ENCODE measurements at regions not wholly inside any gene's neighbourhood (a gene's known extent, or its start where the extent isn't known, plus 50 kb on each side); places are given as distances from the start of the nearest gene placed in this dataset.

DNA sequence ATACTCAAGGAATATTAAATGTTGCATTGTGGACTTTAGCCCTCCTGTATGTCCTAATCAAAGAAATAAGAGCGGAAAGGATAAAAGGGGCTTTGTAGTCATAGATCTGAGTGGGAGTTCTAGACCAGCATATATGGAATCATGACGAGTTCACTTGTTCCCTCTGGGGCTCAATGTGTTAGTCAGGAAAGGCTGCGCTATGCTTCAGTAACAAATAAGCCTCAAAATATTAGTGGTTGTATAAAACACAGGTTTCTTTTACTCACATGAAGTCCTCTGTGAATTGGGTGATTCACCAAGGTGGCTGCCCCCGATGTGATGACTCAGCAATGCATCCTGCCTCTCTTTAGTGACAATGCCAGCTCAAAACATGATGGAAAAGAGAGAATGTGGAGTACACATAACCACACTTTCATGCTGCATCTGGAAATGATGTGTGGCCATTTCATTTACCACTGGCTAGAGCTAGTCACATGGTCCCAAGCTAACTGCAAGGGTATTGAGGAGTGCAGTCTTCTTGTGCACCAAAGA is 63.3 kb upstream of the IRX5 start:
- Histone ChIP-seq H3K9me3 (ENCODE audit: severe bottlenecking) (peaks cover 2% of the 10 kb centered on the region), H3K27ac (no peak overlapping the region), H3K36me3 (no peaks in the 10 kb centered on the region), H3K27me3 (ENCODE audit: insufficient read depth, low read depth, severe bottlenecking) (no peaks in the 10 kb centered on the region), H3K4me3 (ENCODE audit: low read depth, low read length) (no peak overlapping the region)
- no peak for DNase-seq
- TF ChIP-seq, protein P1, sequence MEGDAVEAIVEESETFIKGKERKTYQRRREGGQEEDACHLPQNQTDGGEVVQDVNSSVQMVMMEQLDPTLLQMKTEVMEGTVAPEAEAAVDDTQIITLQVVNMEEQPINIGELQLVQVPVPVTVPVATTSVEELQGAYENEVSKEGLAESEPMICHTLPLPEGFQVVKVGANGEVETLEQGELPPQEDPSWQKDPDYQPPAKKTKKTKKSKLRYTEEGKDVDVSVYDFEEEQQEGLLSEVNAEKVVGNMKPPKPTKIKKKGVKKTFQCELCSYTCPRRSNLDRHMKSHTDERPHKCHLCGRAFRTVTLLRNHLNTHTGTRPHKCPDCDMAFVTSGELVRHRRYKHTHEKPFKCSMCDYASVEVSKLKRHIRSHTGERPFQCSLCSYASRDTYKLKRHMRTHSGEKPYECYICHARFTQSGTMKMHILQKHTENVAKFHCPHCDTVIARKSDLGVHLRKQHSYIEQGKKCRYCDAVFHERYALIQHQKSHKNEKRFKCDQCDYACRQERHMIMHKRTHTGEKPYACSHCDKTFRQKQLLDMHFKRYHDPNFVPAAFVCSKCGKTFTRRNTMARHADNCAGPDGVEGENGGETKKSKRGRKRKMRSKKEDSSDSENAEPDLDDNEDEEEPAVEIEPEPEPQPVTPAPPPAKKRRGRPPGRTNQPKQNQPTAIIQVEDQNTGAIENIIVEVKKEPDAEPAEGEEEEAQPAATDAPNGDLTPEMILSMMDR (IDR thresholded peaks at IDR 0.05; ENCODE audit: low read depth, low read length) = no peak

DNA sequence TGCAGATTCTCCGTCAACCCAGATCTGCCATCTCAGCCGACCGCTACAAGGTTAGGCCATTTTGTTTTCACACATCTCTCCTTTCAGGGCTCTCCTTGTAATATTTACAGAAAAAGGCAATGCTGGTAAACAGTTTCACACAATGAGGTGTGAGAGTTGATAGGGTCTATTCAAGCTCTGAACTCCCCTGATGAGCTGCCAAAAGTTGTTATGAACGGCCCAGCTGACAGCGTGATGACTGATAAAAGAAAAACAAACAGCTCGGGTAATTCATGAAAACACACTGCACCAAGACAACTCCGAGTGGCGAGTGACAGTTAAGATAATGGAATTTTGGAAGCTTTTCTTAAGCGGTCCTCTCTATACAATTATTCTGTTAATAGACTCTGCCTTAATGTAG is 68.1 kb upstream of the IRX5 start:
- H3K4me3 ChIP-seq (ENCODE audit: low read depth, low read length) = no peak overlapping the region
- TF ChIP-seq, protein P1 (IDR thresholded peaks at IDR 0.05; ENCODE audit: low read depth, low read length) = no peak
- no peak for DNase-seq
- H3K27me3 ChIP-seq (ENCODE audit: insufficient read depth, low read depth, severe bottlenecking) = no peaks in the 10 kb centered on the region
- H3K27ac ChIP-seq = no peak overlapping the region
- no peaks in the 10 kb centered on the region for H3K36me3 ChIP-seq
- H3K9me3 ChIP-seq (ENCODE audit: severe bottlenecking) = peaks cover 2% of the 10 kb centered on the region

DNA sequence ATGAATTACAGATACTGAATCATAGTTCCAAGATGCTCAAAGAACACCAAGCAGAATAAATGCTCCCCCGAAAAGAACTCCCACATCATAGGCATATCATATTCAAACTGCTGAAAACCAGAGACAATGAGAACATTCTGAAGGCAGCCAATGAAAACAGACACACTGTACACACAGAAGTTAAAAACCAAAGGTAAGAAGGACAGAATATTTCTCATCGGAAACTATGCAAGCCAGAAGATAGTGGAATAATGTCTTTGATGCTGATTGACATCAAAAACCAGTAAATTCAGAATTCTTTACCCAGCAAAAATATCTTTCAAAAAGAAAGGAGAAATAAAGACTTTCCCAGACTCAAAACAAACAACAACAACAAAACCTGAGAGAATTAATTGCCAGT is 73.8 kb upstream of the IRX5 start:
- Histone ChIP-seq H3K27ac (no peak overlapping the region), H3K27me3 (ENCODE audit: insufficient read depth, low read depth, severe bottlenecking) (no peaks in the 10 kb centered on the region), H3K36me3 (no peaks in the 10 kb centered on the region), H3K9me3 (ENCODE audit: severe bottlenecking) (peaks cover 5% of the 10 kb centered on the region), H3K4me3 (ENCODE audit: low read depth, low read length) (no peak overlapping the region)
- TF ChIP-seq, protein P1 (IDR thresholded peaks at IDR 0.05; ENCODE audit: low read depth, low read length) = no peak
- DNase-seq = no peak

DNA sequence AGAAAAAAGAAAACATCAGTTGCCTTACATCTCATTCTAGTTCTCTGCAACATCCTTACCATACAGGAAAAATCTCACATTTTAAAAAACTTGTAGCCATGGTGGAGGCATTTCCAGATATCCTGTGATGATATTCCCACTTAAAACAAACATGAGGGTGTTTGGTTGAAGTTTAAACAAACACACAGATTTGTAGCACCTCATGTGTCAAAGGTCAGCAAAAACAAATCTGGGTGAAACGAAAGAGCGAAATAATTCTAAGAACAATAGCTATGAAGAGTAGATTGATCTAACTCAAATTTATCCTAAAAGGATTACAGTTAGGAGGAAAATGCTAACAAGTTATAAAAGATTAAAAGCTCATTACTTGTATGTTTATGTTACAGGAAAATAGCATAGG is 83.1 kb upstream of the IRX5 start:
- Histone ChIP-seq H3K9me3 (ENCODE audit: severe bottlenecking) (no peaks in the 10 kb centered on the region), H3K36me3 (no peaks in the 10 kb centered on the region), H3K27ac (no peak overlapping the region), H3K27me3 (ENCODE audit: insufficient read depth, low read depth, severe bottlenecking) (no peaks in the 10 kb centered on the region), H3K4me3 (ENCODE audit: low read depth, low read length) (no peak overlapping the region)
- TF ChIP-seq, protein P1 (IDR thresholded peaks at IDR 0.05; ENCODE audit: low read depth, low read length) = no peak
- DNase-seq = no peak

DNA sequence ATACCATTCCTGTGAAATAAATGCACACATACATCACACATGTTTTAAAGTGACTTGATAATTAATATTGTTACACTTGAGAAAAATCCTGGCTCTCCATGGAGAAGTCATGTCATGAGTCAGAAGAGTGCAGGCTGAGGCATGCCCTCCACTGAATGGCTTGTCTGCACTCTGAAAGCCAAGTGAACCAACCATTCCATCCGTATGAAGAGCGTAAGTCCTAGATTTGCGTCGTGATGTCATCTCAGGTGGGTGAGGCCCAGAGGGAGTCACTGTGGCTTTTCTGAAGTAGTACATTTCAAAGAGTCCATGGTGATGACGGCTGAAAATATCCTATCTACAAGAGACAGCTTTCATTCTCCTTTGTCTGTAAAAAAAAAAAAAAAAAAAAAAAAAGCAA is 83.5 kb upstream of the IRX5 start:
- no peak overlapping the region for H3K4me3 ChIP-seq (ENCODE audit: low read depth, low read length)
- no peaks in the 10 kb centered on the region for H3K36me3 ChIP-seq
- TF ChIP-seq, protein P1 (IDR thresholded peaks at IDR 0.05; ENCODE audit: low read depth, low read length) = no peak
- H3K9me3 ChIP-seq (ENCODE audit: severe bottlenecking) = no peaks in the 10 kb centered on the region
- no peak overlapping the region for H3K27ac ChIP-seq
- DNase-seq = no peak
- no peaks in the 10 kb centered on the region for H3K27me3 ChIP-seq (ENCODE audit: insufficient read depth, low read depth, severe bottlenecking)

DNA sequence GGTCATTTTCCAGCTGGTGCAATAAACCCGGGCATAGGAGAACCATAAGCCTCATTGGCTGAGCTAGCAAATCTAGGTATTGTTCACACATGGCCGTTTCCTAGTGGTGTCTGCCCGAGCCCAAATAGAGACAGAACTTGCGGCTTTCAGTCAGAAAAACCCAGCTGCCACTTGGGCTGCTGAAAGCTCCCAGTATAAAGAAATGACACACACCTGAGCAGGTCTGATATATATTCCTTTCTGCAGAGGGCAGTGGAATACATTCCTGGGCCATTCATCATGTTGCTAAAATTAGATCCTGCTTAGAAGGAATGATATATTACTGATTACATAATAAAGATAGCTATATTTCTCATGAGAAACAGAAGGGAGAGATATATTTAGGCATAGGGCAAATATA is 83.9 kb upstream of the IRX5 start:
- no peak for DNase-seq
- Histone ChIP-seq H3K36me3 (no peaks in the 10 kb centered on the region), H3K27ac (no peak overlapping the region), H3K4me3 (ENCODE audit: low read depth, low read length) (no peak overlapping the region), H3K9me3 (ENCODE audit: severe bottlenecking) (no peaks in the 10 kb centered on the region), H3K27me3 (ENCODE audit: insufficient read depth, low read depth, severe bottlenecking) (no peaks in the 10 kb centered on the region)
- TF ChIP-seq, protein P1 (IDR thresholded peaks at IDR 0.05; ENCODE audit: low read depth, low read length) = no peak
